Upper lobe of left lung (tissue), 4 donors: ENCODE measurements at regions not wholly inside any gene's neighbourhood (a gene's known extent, or its start where the extent isn't known, plus 50 kb on each side); places are given as distances from the start of the nearest gene placed in this dataset.

Experiments
- POLR2A ChIP-seq, 4 donors: fragments of 450-650 bp; IDR thresholded peaks; one replicate each; pipeline ENCODE4 v1.5.1; 2016 to 2017; ENCODE audit warnings: antibody characterized with exemption in 4 of 4, mild to moderate bottlenecking in 2 of 4
- POLR2AphosphoS5 ChIP-seq, 2 donors: sonication (generic); formaldehyde crosslinking; IDR thresholded peaks; one replicate each; pipeline ENCODE4 v1.5.1; 2017; ENCODE audit warnings: antibody characterized with exemption in 2 of 2
- TF ChIP-seq, protein P1 (sequence below), 6 experiments: fragments of 450-650 bp in 4 of 6; fragments of 200-600 bp in 2 of 6; sonication (generic) in 2 of 6; IDR thresholded peaks; one replicate each; pipeline ENCODE4 v1.5.1; 2016 to 2019; ENCODE audit warnings: antibody characterized with exemption in 6 of 6

DNA sequence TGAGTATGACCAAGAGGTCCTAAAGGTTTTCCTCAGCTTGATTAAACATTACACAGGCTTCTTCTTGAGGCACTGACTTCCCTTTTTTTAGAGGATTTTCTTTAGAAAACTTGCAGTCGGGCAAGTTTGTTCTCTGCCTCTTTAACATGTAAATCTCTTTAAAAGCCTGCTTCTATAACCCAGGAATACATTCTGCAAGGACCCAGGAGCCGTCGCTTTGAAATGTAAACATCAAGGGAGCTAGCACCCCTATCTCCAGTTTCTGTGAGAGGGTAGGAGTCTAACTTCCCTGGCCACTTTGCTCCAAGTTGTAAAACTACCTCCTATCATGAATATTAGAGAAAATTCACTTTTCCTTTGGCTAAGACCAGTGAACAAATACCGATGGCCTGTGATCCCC is 201.5 kb upstream of the CPHXL start:
- TF ChIP-seq POLR2AphosphoS5 (IDR thresholded peaks at IDR 0.05) (no peak), POLR2A (IDR thresholded peaks at IDR 0.05) (no peak)
- TF ChIP-seq, protein P1, sequence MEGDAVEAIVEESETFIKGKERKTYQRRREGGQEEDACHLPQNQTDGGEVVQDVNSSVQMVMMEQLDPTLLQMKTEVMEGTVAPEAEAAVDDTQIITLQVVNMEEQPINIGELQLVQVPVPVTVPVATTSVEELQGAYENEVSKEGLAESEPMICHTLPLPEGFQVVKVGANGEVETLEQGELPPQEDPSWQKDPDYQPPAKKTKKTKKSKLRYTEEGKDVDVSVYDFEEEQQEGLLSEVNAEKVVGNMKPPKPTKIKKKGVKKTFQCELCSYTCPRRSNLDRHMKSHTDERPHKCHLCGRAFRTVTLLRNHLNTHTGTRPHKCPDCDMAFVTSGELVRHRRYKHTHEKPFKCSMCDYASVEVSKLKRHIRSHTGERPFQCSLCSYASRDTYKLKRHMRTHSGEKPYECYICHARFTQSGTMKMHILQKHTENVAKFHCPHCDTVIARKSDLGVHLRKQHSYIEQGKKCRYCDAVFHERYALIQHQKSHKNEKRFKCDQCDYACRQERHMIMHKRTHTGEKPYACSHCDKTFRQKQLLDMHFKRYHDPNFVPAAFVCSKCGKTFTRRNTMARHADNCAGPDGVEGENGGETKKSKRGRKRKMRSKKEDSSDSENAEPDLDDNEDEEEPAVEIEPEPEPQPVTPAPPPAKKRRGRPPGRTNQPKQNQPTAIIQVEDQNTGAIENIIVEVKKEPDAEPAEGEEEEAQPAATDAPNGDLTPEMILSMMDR (IDR thresholded peaks at IDR 0.05): no peak
